Astrocyte (in vitro differentiated cells and primary cell): ENCODE measurements at regions not wholly inside any gene's neighbourhood (a gene's known extent, or its start where the extent isn't known, plus 50 kb on each side); places are given as distances from the start of the nearest gene placed in this dataset.

Source experiments
- EZH2 ChIP-seq: IDR thresholded peaks from 2 replicates; pipeline ENCODE4 v1.6.1; 2012; ENCODE audit warnings: mild to moderate bottlenecking, low read length, inconsistent platforms; ENCODE audit not compliant: insufficient read depth
- TF ChIP-seq, protein P1 (sequence below): IDR thresholded peaks from 2 replicates; pipeline ENCODE4 v1.5.1; 2011; ENCODE audit warnings: low read depth, mild to moderate bottlenecking, inconsistent platforms, low read length, moderate library complexity; ENCODE audit not compliant: insufficient read depth

DNA sequence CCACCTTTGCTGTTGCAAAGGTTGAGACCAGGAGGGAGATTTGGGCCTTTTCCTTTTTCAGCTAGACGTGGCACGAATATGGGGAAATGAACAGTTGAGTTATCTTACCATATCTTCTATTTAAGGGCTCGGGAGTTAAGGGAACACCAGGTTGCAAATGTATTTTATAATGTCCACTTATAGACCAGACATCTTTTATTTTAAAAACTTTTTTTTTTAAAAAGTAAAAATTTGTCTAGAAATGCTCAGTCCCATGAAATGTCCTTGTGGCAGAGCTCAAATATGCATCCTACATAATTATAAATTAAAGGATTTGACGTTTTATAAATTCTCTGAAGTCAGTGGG is 103.6 kb upstream of the VEPH1 start:
- TF ChIP-seq, protein P1, sequence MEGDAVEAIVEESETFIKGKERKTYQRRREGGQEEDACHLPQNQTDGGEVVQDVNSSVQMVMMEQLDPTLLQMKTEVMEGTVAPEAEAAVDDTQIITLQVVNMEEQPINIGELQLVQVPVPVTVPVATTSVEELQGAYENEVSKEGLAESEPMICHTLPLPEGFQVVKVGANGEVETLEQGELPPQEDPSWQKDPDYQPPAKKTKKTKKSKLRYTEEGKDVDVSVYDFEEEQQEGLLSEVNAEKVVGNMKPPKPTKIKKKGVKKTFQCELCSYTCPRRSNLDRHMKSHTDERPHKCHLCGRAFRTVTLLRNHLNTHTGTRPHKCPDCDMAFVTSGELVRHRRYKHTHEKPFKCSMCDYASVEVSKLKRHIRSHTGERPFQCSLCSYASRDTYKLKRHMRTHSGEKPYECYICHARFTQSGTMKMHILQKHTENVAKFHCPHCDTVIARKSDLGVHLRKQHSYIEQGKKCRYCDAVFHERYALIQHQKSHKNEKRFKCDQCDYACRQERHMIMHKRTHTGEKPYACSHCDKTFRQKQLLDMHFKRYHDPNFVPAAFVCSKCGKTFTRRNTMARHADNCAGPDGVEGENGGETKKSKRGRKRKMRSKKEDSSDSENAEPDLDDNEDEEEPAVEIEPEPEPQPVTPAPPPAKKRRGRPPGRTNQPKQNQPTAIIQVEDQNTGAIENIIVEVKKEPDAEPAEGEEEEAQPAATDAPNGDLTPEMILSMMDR, result no peak
- no peak for TF ChIP-seq EZH2
